Hematopoietic multipotent progenitor cell treated with erythropoietin and hydrocortisone succinate and interleukin-3 and kit ligand, for 15 days (in vitro differentiated cells): ENCODE measurements at regions not wholly inside any gene's neighbourhood (a gene's known extent, or its start where the extent isn't known, plus 50 kb on each side); places are given as distances from the start of the nearest gene placed in this dataset.

Source experiments
- DNase-seq: peaks from one replicate; pipeline ENCODE4 v3.0.0-alpha.2; 2015; ENCODE audit warnings: low spot score

DNA sequence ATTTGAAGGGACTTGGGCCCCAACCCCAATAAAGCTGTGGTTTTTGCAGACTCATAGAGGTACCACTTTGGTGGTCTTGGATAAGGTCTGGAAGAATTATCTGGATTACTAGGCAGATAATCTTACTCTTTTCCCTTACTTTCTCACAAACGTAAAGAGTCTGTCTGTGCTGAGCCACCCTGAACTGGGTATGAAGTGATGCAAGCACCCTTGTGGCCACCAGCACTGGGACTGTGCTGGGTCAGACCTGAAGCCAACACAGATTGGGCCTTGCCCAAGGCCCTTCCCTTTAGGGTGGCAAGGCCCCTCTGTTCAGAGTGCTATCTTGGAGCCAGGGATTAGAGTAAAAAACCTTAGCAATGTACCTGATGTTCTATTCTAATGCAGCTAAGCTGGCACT lies 827.0 kb upstream of the RAB6C start:
- DNase-seq = no peak

DNA sequence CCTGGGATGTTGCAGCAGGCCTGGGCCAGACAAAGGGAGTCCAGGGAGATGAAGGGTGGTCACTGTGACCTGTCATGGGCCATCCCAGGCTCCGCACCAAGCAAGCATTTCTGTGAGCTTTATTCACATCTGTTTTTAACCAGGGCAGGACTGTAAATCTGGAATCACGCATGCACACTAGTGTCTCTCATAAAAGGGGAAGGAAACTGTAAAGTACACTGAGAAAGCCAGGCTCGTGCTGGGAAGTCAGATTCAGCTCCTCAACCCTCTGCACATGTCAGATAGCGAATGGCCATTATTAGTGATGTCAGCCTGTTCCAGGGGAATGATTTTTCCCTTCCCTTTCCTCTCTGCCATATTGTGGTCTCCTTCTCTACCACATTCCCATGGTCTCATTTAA lies 818.6 kb upstream of the RAB6C start:
- no peak for DNase-seq

DNA sequence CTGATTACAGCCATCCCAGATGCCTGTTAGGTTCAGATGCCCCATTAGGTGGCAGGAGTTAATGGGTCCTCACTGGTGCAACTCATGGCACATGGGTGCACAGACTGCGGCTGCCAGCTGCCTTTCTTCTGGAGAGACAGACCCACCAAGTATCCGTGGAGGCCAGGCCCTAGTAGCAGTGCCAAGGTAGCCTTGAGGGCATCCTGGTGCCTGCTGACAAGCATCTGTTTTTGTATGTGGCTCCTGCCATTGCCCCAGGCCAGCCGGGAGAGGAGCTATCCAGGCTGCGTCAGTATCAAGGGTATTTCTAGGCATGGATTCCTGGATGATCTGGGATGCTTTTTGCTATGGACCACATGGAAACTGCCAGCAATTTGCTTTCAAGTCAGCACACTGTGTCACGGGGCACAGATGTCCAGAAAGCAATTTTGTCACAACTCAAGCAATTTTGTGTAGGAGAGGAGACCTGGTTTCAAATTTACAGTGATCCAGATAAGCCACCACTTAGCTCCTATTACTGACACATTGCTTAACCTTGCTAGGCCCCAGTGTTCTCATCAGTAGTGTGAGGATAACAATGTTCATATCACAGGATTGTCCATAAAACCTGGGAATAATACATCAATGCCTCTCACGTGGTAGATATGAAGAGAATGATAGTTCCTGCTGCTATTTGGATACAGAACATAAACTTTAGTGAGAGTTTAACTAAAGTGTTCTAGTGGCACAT lies 815.1 kb upstream of the RAB6C start:
- DNase-seq = no peak

DNA sequence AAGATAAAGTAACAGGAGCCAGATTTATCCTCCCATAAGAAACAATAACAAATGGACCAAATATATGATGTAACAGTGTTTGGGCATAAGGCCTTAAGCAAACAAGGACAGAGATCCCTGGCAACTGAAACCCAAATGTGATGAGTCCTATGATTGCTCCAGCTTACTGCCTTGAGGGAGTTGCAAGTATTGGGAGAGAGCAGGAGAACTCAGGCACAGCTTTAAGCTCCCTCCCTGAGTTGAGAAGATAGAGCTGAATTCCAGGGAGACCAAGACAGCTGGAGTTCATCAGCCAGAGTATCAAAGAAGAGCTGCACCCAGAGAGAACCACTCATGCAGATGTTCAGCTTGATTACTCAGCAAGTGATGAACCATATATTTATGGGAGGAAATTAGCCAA lies 814.5 kb upstream of the RAB6C start:
- no peak for DNase-seq

- no peak for DNase-seq
Observed at GRCh38 chr2:129167456-129167855, 812.0 kb upstream of the RAB6C start.

- no peak for DNase-seq
Observed at GRCh38 chr2:129170570-129170969, 808.9 kb upstream of the RAB6C start.

- DNase-seq = no peak
Observed at GRCh38 chr2:129174143-129174542, 805.3 kb upstream of the RAB6C start.

DNA sequence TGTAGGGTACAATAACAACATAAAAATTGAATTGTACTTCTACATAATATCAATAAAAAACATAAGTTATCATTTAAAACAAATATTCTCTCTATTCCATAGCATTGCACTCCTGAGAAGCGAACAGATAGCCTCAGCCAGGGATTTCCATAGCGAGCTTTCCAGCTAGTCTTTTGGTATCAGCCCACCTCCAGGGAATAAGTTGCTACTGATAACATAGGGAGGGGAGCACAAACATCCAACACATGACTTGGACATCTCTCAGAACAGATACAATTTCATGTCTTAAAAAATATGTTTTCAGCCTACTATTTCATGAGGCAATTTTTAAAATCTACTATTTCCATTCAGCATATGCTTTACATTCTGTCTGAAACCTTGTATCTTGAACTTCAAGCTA lies 804.4 kb upstream of the RAB6C start:
- no peak for DNase-seq

GRCh38 chr2:129176375-129176774 lies 803.1 kb upstream of the RAB6C start:
- DNase-seq = no peak

DNA sequence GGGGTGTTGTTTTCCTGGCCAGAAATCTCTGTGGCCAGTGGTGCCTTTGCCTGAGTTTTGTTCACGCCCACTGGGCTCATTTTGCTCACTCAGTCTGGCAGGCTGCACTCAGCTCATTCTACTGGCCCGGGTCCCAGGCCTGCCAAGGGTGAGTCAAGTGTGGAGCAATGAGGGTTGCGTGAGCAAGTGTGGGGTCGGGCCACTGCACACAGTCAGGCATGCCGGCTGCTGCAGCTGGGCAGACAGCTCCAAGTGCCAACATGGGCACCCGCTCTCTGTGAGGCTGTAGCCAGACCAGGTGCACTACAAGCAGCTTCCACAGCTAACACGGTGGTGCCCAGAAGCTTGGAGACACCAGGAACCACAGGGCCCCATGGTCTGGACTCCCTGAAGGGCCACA lies 801.1 kb upstream of the RAB6C start:
- DNase-seq = no peak

DNA sequence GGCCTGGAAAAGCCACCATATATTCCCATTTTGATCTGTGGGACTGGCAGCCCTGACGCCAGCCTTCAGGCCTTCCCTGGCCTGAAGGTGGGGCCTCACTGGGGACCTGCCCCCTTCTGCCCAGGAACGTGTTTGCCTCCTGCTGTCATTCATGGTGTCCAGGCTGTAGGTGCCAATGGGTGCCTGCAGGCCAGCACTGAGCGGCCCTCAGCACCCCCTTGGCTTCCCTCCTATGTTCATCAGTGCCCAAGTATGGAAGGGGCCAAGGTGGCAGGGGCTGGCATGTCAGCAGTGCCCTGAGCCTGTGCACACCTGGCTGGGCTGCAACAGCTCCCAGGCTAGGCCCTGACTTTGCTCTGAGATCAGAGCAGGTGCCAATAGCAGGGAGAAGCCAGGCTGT lies 800.3 kb upstream of the RAB6C start:
- no peak for DNase-seq

- DNase-seq = no peak
Observed at GRCh38 chr2:129180124-129180716, 799.2 kb upstream of the RAB6C start.

DNA sequence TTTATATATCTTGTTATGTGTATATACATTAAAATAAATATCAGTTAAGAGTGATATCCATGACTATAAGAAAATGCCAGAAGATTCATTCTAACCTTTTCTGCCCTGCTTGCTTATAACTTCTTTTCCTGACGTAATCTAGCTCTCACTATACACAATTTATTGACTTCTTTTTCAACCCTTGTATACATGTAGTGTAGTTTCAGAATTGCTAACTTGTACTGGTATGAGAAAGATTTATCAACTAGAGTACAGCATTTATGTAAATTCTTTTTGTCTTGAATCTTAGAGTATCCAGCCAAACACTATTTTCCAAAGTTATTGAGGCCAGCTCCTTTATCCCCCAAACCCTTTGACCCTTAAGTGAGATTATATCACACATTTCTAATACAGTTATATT lies 798.0 kb upstream of the RAB6C start:
- DNase-seq = no peak

GRCh38 chr2:129181963-129182362 lies 797.5 kb upstream of the RAB6C start:
- no peak for DNase-seq

DNA sequence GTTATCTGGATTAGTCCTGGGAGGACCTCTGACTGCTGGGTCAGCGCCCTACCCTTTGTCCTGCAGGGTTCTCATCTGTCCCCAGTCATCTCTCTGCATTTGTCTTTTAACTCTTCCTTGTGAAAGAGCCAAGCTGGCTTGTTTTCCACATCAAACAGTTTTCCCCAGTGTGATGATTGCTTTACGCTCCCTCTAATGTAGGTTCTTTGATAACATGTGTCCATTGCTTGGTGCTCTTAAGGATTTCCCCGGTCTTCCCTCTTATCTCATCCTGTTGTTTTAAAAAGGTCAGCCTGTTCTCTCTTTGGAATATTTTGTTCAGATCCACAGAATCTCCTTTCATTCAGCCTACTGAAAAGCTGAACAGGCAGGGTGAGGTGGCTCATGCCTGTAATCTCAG lies 792.1 kb upstream of the RAB6C start:
- DNase-seq = no peak

- DNase-seq = no peak
Observed at GRCh38 chr2:129188451-129188850, 791.0 kb upstream of the RAB6C start.

- no peak for DNase-seq
Observed at GRCh38 chr2:129189617-129190319, 789.7 kb upstream of the RAB6C start.

- no peak for DNase-seq
Observed at GRCh38 chr2:129190494-129190893, 789.0 kb upstream of the RAB6C start.

DNA sequence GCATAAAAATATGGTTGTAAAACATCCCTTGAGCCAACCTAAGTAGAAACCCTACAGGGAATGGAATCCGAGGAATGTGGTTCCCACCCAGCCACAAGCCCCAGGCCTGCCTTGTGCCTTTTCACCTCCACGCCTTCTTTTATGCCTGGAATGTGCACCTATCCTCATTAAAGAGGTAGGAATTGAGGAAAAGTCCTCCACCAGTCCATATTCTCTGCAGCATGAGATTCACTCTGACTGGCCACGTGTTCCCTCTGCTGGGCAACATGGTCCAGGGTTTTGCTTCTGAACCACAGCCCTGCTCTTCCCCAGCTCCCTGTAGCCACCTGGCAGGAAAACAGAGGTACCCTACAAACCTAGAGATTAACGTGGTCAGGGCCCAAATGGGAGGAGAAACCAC lies 787.9 kb upstream of the RAB6C start:
- no peak for DNase-seq

DNA sequence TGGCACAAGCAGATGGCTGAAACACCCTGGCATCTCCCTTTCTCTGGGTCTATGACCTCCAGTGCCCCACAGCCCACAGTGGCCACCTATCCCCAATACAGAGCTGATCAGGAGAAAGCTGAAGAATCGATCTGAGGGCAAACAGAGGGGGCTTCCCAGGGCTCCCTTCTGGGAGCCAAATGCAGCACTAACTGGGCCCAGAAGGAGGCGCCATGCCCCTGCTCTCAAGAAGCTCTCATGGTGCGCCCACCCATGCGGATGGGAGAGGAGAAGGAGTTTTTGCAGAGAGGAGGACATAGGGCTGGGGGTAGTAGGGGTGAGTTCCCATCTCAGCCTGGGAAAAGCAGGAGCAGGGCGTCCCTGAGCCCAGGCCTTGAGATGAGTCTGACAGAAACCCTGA lies 787.3 kb upstream of the RAB6C start:
- DNase-seq = no peak

GRCh38 chr2:129192841-129193253 lies 786.6 kb upstream of the RAB6C start:
- DNase-seq = no peak

- DNase-seq = no peak
Observed at GRCh38 chr2:129193961-129194360, 785.5 kb upstream of the RAB6C start.

- no peak for DNase-seq
Observed at GRCh38 chr2:129199501-129199900, 780.0 kb upstream of the RAB6C start.

DNA sequence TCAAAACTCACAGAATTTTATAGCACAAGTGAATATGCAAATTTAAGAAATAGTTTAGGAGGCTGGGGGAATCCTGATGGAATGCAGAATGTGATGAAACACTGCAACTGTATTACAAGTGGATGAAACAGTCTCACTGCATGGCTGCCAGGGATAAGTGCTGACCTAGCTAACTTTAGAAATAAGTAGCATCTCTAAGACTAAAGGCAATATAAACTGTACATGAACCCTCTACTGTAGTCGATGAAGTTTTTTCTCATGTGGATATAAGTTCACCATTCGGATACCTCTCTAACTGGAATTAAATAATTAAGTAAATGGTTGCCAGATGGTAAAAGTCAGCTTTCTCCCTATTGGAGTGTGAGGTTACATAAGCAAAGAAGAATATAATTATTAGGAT lies 777.8 kb upstream of the RAB6C start:
- no peak for DNase-seq
